ENCODE measurements at regions not wholly inside any gene's neighbourhood (a gene's known extent, or its start where the extent isn't known, plus 50 kb on each side); places are given as distances from the start of the nearest gene placed in this dataset.

DNA sequence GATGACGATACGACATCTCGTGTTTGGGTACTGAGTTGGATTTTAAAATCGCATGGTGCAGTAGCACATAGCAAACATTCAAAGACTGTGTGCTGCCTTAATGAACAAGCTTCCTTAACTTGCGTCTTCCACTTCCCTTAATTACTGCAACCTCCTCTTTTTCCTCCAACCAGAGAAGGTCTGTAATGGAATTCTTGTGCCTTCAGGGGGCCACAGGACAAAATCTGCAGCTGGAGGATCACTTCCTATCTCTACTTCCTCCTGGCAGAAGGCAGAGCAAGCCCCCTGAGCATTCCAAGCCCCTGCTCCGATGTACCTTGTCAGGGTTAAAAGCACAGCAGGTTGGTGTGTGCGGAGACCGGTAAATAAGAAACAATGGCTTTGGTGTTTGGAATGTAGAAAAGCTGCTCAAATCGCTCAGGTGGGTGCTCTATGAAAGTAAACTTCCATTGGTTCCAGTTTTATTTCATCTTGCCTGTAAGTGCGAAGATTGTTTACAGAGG lies 151.3 kb upstream of the UQCRFS1 start:
- in situ Hi-C loops (cut with HindIII; ENCODE audit: low sequenced_read_pairs): no loop called here
- TF ChIP-seq, protein P1, sequence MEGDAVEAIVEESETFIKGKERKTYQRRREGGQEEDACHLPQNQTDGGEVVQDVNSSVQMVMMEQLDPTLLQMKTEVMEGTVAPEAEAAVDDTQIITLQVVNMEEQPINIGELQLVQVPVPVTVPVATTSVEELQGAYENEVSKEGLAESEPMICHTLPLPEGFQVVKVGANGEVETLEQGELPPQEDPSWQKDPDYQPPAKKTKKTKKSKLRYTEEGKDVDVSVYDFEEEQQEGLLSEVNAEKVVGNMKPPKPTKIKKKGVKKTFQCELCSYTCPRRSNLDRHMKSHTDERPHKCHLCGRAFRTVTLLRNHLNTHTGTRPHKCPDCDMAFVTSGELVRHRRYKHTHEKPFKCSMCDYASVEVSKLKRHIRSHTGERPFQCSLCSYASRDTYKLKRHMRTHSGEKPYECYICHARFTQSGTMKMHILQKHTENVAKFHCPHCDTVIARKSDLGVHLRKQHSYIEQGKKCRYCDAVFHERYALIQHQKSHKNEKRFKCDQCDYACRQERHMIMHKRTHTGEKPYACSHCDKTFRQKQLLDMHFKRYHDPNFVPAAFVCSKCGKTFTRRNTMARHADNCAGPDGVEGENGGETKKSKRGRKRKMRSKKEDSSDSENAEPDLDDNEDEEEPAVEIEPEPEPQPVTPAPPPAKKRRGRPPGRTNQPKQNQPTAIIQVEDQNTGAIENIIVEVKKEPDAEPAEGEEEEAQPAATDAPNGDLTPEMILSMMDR (IDR thresholded peaks at IDR 0.05; ENCODE audit: low read depth, low read length, missing control alignments): no peak

DNA sequence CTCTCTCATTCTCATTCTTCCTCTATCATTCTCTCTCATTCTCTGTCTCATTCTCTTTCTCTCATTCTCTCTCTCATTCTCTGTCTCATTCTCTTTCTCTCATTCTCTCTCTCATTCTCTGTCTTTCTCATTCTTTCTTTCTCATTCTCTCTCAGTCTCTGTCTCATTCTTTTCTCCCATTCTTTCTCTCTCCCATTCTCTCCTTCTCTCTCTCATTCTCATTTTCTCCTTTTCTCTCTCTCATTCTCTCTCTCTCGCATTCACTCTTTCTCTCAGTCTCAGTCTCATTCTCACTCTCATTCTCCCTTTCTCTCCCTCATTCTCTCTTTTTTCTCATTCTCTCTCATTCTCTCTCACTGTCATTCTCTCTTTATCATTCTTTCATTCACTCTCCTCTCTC lies 152.0 kb upstream of the UQCRFS1 start:
- H3K4me3 ChIP-seq (ENCODE audit: low read depth, low read length): no peak overlapping the region
- TF ChIP-seq, protein P1 (IDR thresholded peaks at IDR 0.05; ENCODE audit: low read depth, low read length, missing control alignments): no peak
- in situ Hi-C loops (cut with HindIII; ENCODE audit: low sequenced_read_pairs): no loop called here
- DNase-seq (ENCODE audit: low read depth): no peak

More for the DNA sequence above, 151.3 kb upstream of the UQCRFS1 start:
- H3K4me3 ChIP-seq (ENCODE audit: low read depth, low read length): no peak overlapping the region
- DNase-seq (ENCODE audit: low read depth): no peak

DNA sequence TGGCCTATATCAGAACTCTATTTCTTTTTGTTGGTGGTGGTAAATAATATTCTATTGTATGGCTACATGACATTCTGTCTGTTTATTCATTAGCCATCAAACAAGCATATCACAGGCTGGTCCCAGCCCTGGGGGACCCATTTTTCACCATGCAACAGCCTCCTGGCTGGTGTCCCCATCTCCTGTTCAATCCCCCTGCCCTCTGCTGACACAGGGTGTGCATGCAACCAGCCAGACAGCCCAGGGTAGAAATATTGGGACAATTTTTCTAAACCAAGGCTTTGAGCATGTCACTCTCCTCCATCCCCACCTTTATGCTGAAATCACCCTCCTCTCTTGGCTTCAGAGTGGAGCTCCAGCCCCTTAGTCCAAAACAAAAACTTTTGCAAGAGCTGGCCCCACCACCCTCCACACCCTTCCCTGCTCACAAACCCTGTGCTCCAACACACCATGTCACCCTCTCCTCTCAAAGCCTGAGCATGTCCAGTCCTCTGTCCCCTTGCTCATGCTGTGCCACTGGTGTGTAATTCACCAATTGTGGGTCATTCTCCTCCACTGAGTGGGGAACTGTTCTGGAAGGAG lies 153.0 kb upstream of the UQCRFS1 start:
- no peak for DNase-seq (ENCODE audit: low read depth)
- TF ChIP-seq, protein P1 (IDR thresholded peaks at IDR 0.05; ENCODE audit: low read depth, low read length, missing control alignments): no peak
- in situ Hi-C loops (cut with HindIII; ENCODE audit: low sequenced_read_pairs): no loop called here
- no peak overlapping the region for H3K4me3 ChIP-seq (ENCODE audit: low read depth, low read length)

DNA sequence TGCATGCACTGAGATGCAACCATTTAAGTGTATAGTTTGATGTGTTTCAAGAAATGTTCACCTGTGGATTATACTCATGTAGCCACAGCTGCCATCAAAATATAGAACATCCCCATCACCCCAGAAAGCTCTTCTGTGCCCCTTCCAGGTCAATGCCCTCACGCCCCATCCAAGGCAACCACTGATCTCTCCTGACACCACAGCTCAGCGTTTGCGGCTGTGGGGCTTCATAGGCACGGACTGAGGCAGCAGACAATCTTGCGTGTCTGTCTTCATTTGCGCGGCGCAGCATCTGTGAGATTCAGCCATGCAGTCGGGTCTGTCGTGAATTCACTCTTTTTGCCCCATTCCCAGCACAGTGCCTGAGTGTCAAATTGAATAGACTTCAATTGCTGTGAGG lies 153.8 kb upstream of the UQCRFS1 start:
- TF ChIP-seq, protein P1 (IDR thresholded peaks at IDR 0.05; ENCODE audit: low read depth, low read length, missing control alignments): no peak
- H3K4me3 ChIP-seq (ENCODE audit: low read depth, low read length): no peak overlapping the region
- in situ Hi-C loops (cut with HindIII; ENCODE audit: low sequenced_read_pairs): no loop called here
- DNase-seq (ENCODE audit: low read depth): no peak

DNA sequence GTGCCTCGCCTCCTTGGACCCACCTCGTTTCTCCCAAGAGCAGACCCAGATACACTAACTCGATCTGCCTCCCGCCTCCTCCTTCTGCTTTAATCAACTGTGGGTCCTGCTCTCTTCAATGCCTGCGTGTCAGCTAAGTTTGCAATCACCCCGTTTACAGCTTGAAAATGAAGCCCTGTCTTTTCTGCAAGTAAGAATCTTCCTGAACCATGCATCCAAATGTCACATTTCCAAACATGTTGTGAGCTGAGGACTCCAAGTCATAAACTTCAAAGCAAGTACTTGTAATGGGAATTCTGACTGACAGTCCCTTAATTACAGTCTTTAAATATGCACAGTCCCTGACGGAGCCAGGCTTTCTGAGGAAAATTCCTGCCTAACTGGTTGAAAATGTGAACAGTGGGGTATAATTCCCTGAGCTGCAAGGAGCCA lies 154.9 kb upstream of the UQCRFS1 start:
- in situ Hi-C loops (cut with HindIII; ENCODE audit: low sequenced_read_pairs): no loop called here
- no peak overlapping the region for H3K4me3 ChIP-seq (ENCODE audit: low read depth, low read length)
- TF ChIP-seq, protein P1 (IDR thresholded peaks at IDR 0.05; ENCODE audit: low read depth, low read length, missing control alignments): no peak
- DNase-seq (ENCODE audit: low read depth): no peak

DNA sequence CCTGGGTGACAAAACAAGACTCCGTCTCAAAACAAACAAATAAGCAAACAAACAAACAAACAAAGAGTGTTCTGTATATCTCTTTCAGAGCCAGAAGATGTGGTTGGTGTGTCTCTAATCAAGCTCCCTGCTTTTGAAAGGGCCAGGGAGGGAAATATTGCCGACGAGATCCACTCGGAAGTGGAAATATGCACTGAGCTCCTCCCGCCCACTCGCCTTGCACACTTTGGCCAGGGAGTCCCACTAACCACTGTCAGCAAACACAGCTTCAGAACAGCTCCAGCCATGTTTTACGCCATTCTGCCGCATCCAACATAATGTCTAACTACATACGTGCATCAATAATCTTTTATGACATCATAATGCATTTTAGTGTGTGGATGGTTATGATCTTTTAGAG lies 155.5 kb upstream of the VSTM2B start:
- in situ Hi-C loops (cut with HindIII; ENCODE audit: low sequenced_read_pairs): no loop called here
- TF ChIP-seq, protein P1 (IDR thresholded peaks at IDR 0.05; ENCODE audit: low read depth, low read length, missing control alignments): no peak
- no peak overlapping the region for H3K4me3 ChIP-seq (ENCODE audit: low read depth, low read length)
- no peak for DNase-seq (ENCODE audit: low read depth)

Measured in astrocyte of the cerebellum (primary cell).